DMS153 treated with DMSO at 0.1 percent for 48 hours (cell line): ENCODE measurements at regions not wholly inside any gene's neighbourhood (a gene's known extent, or its start where the extent isn't known, plus 50 kb on each side); places are given as distances from the start of the nearest gene placed in this dataset.
A peak's percentile ranks its signal among the peaks of the same experiment; 100 is the strongest.

Source experiments
- DNase-seq: peaks from one replicate; lab custom pipeline; 2025; ENCODE audit not compliant: unreplicated experiment; lab: John Stamatoyannopoulos, UW

- DNase-seq, result no peak
These were observed 291.6 kb upstream of the C9orf72 start for GRCh38 chr9:27864644-27865438.

DNA sequence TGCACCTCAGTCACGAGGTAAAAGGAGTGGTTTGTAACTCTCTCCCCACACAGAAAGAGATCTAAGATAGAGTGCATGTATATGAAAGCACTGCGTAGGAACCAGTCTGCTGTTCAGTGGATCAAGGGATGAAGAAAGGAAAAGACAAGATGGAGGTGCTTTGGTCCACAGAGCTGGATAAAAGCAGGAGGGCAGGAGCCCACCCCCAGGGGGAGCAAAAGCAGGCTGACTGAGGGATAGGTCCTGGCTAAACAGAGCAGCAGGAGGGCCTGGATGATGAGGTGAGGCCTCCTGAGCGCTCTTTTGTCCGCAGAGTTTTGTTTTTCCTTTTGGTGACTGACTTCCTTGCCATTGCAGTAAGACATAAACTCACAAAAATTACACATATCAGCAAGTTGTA, 293.5 kb upstream of the C9orf72 start:
- no peak for DNase-seq

DNA sequence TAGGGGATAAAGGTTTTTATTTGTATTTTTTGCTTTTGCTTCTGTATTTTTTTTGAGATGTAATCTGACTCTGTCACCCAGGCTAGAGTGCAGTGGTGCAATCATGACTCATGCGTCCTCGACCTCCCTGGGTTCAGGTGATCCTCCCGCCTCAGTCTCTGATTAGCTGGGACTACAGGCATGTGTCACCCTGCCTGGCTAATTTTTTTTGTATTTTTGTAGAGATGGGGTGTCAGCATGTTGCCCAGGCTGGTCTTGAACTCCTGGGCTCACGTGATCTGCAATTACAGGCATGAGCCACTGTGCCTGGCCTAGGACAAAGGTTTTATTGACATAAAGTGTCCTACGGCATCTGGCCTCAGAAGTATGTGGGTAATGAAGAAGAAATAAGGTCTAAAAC, 297.1 kb upstream of the C9orf72 start:
- DNase-seq, result no peak

DNA sequence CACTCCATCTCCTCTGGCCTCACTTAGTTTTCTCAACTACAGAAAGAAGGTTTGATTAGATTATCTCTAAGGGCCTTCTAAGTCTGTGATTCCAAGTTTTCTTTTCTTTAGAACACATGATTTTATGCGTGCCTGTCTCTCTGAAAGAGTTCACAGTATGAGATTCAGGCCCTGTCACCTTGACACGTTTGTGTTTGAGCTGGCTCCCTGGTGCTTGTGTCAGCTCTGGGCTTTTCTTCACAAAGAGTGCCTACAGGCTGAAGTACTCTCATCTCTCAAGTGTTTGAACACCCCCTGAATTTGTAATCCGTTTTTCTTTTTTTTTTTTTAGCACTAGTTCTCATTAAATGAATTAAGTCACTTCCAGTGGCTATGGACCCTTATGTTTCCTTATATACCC, 306.9 kb upstream of the C9orf72 start:
- no peak for DNase-seq

- no peak for DNase-seq
These were observed 307.4 kb upstream of the C9orf72 start for GRCh38 chr9:27880635-27881034.

DNA sequence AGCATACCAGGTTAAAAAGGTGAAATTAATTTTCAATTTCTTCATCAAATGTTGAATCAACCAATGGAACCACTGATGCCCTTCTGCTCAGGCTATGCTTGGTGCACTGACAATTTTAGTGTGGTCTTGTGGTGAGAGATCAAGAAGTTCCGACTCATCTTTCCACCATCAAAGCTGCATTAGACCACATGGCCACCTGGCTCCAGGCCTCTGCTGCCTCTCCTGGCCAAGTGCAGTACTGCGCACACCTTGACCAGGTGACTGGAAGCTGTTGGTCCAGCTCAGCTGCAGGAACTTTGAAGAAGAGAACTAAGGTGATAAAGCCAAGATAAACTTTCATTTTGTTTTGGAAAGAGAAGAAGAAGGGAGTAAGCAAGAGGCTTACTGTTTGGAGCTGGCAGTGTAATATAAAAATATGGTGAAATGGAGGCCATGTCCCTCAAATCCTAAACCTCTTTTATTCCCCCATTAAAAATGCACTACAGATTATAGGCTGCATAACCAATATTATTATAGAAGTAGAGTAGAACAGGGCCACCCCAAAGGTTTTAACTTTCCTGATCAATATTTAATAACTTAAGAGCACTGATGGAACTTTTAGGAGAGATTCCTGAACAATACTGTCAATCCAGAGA, 315.5 kb upstream of the C9orf72 start:
- peak; percentile 10 for DNase-seq

DNA sequence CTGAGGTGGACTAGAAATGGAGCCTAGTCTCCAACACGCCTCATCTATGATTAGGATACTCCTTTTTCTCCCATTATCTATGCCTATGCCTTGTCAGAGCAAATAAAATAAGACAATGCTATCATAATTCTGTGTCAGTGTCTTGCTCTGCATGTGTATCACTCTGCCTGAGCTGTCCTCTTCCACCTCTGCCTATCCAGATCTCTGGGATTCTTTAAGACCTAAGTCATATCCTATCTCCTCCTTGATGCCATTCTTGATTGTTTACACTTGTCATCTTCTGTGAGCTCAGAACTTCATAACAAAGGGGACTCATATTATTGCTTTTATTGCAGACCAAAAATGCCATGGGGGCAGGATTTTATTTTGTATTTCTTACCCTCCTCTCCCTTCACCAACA, 351.2 kb upstream of the C9orf72 start:
- no peak for DNase-seq

DNA sequence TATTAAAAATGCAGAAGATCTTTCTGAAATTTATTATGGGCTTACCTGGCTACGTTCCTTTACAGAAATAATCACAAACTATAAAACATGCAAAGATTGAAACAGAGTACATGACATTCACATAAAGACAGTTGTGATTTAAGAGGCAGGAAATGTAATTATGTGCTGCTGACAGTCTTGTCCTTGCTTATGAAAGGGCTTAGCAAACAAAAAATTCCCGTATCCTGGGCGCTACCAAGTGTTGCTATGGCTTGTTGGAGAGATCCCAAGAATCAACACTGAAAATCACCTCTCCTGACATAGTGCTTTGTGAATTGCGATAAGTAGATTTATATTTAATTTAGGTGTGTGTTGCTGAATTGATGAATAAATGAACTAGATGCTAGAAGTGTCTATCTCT, 352.5 kb upstream of the C9orf72 start:
- DNase-seq, result peak; percentile 54

DNA sequence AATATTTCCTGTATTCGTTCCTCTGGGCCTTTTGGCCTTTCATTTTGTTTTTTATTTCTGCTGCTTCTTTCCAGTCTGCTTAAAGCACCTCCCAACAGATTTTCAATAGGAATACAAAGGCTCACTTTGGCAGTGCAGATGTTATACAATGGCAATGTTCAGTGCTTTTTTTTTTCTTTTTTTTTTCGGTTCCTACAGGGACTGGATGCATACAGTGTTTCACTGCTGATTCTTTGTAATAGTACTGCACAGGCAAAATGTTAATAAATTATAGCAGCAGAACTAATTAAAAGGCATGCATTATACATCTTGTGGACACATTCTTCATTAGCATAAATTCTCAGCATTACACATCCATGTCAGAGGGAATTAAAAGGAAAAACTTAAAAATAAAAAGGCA, 356.6 kb upstream of the C9orf72 start:
- DNase-seq, result no peak

DNA sequence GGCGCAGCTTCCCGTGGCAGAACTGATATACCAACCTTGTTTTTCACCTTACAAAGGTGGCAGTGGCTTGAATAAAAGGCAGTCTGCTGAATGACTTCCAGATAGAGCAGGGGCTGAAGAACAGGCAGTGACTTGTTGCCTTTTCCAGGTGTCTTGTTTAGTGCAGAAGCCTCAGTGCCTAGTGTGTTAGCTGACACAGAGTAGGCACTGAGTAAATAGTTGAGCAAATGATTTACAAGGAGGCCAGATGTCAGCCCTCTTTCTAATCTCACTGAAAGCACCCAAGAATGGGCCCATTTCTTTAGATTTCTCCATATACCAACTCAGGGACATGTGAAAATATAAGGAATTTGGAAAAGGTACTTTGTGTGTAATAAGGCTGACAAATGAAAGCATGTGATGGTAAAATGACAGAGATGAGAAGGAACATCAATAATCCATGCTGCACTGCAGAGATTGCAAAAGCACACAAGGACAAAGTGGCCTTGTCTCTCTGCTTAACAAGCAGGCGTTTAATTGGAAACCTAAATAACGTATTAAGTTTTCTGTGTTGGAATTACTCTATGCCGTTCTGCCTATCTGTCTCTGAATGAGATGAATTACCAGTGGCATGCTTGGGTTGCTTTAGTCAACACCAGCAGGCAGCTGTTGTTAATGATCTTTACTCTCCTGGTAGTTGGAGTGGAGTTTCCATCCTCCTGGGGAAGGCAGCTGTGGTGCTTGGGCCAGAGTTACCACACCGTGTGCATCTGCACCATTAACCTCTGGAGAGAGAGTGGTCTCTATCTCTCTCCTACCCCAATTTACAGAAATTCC, 360.1 kb upstream of the C9orf72 start:
- DNase-seq, result no peak

- no peak for DNase-seq
These were observed 361.2 kb upstream of the C9orf72 start for GRCh38 chr9:27934471-27934870.

GRCh38 chr9:27939186-27939585, 365.9 kb upstream of the C9orf72 start:
- DNase-seq, result no peak

GRCh38 chr9:27940535-27940934, 367.3 kb upstream of the C9orf72 start:
- no peak for DNase-seq

- no peak for DNase-seq
These were observed 370.2 kb upstream of the C9orf72 start for GRCh38 chr9:27943501-27943900.

- no peak for DNase-seq
These were observed 372.1 kb upstream of the C9orf72 start for GRCh38 chr9:27945386-27945785.

- DNase-seq, result no peak
These were observed 377.1 kb upstream of the C9orf72 start for GRCh38 chr9:27950382-27950781.

DNA sequence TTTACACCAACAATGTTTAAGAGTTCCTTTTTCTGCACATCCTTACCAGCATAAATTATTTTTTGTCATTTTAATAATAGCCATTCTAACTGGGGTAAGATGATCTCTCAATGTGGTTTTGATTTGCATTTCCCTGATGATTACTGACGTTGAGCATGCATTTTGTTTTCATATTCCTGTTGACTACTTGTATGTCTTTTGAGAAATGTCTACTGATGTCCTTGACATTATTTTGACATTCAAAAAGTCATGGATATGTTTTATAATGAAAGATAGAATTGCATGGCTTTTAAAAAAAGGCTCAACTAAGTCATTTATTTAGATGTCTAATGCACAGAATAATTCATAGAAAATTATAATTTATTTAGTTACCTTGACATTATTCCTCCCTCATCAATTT, 381.6 kb upstream of the C9orf72 start:
- no peak for DNase-seq

DNA sequence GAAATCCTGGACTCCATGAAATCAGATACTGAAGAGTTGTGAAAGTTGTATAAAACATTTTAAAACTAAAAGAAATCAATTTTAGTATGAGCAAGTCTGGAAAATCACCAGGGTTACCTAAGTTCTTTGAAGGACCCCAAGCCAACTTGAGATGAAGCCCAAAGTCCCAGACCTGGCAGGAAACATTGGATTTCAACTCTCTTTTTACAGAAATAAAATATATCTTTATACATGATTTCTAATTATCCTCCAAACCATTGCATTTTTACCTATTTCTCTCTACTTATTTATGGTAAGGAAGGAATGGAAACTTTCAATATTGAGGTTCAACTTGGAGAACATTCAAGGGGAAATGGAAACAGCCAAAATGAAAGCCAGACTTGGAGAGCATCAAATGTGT, 390.6 kb upstream of the C9orf72 start:
- no peak for DNase-seq

DNA sequence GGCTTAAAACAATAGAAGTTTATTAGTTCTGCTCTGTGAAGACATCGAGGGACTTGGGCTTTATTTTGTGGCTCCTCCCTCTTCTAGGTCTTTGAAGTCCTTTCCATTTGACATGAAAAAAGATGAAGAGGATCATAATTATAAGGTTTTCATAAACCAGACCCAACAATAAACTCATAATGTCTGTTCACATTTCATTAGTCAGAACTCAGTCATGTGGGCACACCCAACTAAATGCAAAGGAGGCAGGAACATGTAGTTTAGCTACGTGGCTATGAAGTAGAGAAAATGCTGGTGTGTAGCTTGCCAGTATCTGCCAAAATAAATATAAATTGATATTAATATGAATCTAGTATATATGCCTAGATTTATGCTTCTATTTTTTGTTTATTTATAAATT, 393.9 kb upstream of the C9orf72 start:
- DNase-seq, result no peak

DNA sequence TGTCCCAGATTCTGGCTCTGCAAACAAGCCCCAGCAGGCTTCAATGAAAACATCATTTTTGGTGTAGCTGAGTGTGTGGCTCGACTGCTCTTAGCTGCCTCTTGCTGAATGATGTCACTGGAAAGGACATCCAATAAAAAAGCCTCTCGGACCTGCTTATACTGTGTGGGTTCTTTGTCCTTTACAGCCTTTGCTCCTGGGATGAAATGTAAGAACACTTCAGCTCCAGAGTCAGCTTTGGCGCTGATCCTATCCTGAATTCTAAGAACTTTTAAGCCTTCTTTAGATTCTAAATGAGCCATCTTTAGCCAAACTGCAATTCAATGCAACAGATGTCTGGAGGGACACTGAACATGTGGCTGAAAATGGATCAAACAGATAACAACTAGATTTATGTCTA, 404.6 kb upstream of the C9orf72 start:
- no peak for DNase-seq

- DNase-seq, result no peak
These were observed 412.4 kb upstream of the C9orf72 start for GRCh38 chr9:27985714-27986113.

DNA sequence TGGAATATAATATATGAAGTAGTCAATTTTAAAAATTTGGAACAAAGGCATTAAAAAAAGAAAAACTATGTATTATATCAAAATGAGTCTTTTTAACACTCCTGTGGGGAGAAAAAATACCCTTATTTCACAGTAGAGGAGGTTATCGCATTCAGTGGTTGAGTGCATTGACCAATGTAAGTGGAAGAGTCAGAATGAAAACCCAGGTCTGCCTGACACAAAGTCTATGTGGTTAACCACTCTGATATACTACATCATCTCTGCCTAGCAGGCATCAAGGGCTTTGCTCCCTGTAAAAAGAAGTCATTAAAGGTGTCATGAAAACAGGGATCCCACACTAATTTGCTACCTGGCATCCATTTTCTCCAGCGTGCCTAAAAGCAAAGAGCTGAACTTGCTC, 417.2 kb upstream of the C9orf72 start:
- DNase-seq, result no peak
